Epidermal melanocyte (primary cell): ENCODE measurements at regions not wholly inside any gene's neighbourhood (a gene's known extent, or its start where the extent isn't known, plus 50 kb on each side); places are given as distances from the start of the nearest gene placed in this dataset.

Source experiments
- DNase-seq: peaks from one replicate; pipeline ENCODE4 v3.0.0; 2011; ENCODE audit warnings: low spot score; ENCODE audit not compliant: insufficient read length

- no peak for DNase-seq
Measured at GRCh38 chr20:53837126-53837826, 233.1 kb downstream of the BCAS1 start.

GRCh38 chr20:53834749-53835148, 235.6 kb downstream of the BCAS1 start:
- DNase-seq = no peak

GRCh38 chr20:53834062-53834442, 236.3 kb downstream of the BCAS1 start:
- no peak for DNase-seq

GRCh38 chr20:53833333-53834061, 236.9 kb downstream of the BCAS1 start:
- DNase-seq = no peak

- DNase-seq = no peak
Measured at GRCh38 chr20:53832499-53832898, 237.9 kb downstream of the BCAS1 start.

GRCh38 chr20:53831812-53832211, 238.2 kb upstream of the ZNF217 start:
- DNase-seq = no peak

GRCh38 chr20:53831228-53831627, 237.6 kb upstream of the ZNF217 start:
- no peak for DNase-seq

GRCh38 chr20:53829724-53830521, 236.3 kb upstream of the ZNF217 start:
- DNase-seq = no peak

GRCh38 chr20:53829255-53829723, 235.7 kb upstream of the ZNF217 start:
- DNase-seq = peak; percentile 59

GRCh38 chr20:53828682-53829254, 235.1 kb upstream of the ZNF217 start:
- peak; percentile 49 for DNase-seq

GRCh38 chr20:53828088-53828681, 234.5 kb upstream of the ZNF217 start:
- no peak for DNase-seq

GRCh38 chr20:53827292-53828087, 233.9 kb upstream of the ZNF217 start:
- no peak for DNase-seq

GRCh38 chr20:53826597-53827291, 233.1 kb upstream of the ZNF217 start:
- no peak for DNase-seq

GRCh38 chr20:53826090-53826489, 232.5 kb upstream of the ZNF217 start:
- DNase-seq = no peak

- DNase-seq = no peak
Measured at GRCh38 chr20:53825282-53825681, 231.6 kb upstream of the ZNF217 start.

GRCh38 chr20:53824779-53825178, 231.1 kb upstream of the ZNF217 start:
- DNase-seq = no peak

GRCh38 chr20:53823121-53823764, 229.6 kb upstream of the ZNF217 start:
- DNase-seq = no peak

GRCh38 chr20:53822534-53822933, 228.9 kb upstream of the ZNF217 start:
- DNase-seq = no peak

GRCh38 chr20:53819973-53820451, 226.4 kb upstream of the ZNF217 start:
- DNase-seq = no peak
